Pancreas (tissue), 10 donors: ENCODE measurements at regions not wholly inside any gene's neighbourhood (a gene's known extent, or its start where the extent isn't known, plus 50 kb on each side); places are given as distances from the start of the nearest gene placed in this dataset.

ENCODE experiments used
- ATAC-seq, 4 donors: fragments of 200-7000 bp; cut with Tn5 transposase; one replicate each; pipeline versions ENCODE4 v1.8.0 to v1.9.1; 2020; ENCODE audit warnings: mild to moderate bottlenecking in 4 of 4, moderate library complexity in 4 of 4
- DNase-seq, 6 donors: peaks; one replicate each; pipeline ENCODE4 v3.0.0-alpha.2; 2020
- FAIRE-seq: peaks from 2 replicates; lab custom pipeline; 2012; peaks lifted over from hg19 to GRCh38; lab: Jason Lieb, UNC
- H3K27ac ChIP-seq, 4 donors: fragments of 200-600 bp; sonication (generic); 1 replicate in 3 of 4; 2 replicates in 1 of 4; pipeline versions ENCODE4 v1.5.0 to v1.8.0; 2020
- H3K27me3 ChIP-seq, 4 donors: fragments of 200-600 bp; one replicate each; pipeline ENCODE4 v1.8.0; 2021
- H3K36me3 ChIP-seq, 3 donors: fragments of 200-600 bp; sonication (generic) in 1 of 3; one replicate each; pipeline versions ENCODE4 v1.5.0 to v1.8.0; 2020 to 2021
- H3K4me1 ChIP-seq, 3 donors: fragments of 200-600 bp; one replicate each; pipeline ENCODE4 v1.8.0; 2021
- H3K4me3 ChIP-seq, 4 donors: fragments of 200-600 bp; sonication (generic) in 2 of 4; one replicate each; pipeline versions ENCODE4 v1.5.0 to v1.8.0; 2020 to 2021
- H3K9me3 ChIP-seq, 4 donors: fragments of 200-600 bp; one replicate each; pipeline ENCODE4 v1.8.0; 2021
- WGBS, 2 donors: extraction: QIAGEN DNeasy Blood & Tissue Kit; methylation state at CpG; one replicate each; pipeline ENCODE4 v1.1.7; 2013; 5-methylcytosine and 5-hydroxymethylcytosine counted together
- intact Hi-C, 3 donors: fragments of 100-400 bp; cut with DNase I; formaldehyde crosslinking; loops; one replicate each; pipeline versions ENCODE4 v1.11.1 to v1.14.2; 2022
- TF ChIP-seq, protein P1 (sequence below), 4 donors: fragments of 200-600 bp; sonication (generic) in 3 of 4; IDR thresholded peaks; one replicate each; pipeline versions ENCODE4 v1.5.0 to v1.8.0; 2021; ENCODE audit warnings: antibody characterized with exemption in 4 of 4
- donor health status: healthy with polysubstance abuse.
- donor health status: DM: no; HTN: no; CAD: no; lungs with moderate emphysema.
- donor health status: DM: no; HTN: no; CAD: no.
- donor health status: control.
- donor health status: control.
- donor health status: Bipolar disorder and iron deficiency.
- donor health status: DM: yes; HTN: yes; CAD: no.
- donor health status: DM: no; HTN: no; CAD: no.
- donor health status: DM: no; HTN: no; CAD: no.
- donor health status: DM: yes; HTN: yes; CAD: no.

DNA sequence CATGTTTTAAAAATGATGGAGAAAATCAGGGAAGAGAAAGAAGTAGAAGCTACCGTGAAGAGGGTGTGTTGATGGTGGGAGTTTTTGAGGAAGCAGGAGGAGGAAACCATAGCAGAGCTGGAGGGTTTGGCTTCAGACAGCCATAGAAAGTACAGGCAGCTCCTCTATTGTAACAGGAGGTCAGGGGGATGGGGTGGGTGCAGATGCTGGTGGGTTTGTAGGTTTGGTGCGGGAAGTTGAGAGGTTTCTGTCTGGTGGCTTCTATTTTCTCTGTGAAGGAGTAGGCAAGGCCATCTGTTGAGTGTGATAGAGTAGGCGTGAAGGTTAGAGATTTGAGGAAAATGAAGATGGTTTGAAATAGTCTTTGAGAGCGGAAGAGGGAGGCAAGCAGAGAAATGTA, 97.7 kb upstream of the TBC1D5 start:
- Histone ChIP-seq H3K36me3 (no peaks in the 10 kb centered on the region), H3K27me3 (no peaks in the 10 kb centered on the region), H3K9me3 (no peaks in the 10 kb centered on the region), H3K4me1 (no peaks in the 10 kb centered on the region), H3K27ac (no peak overlapping the region), H3K4me3 (no peak overlapping the region)
- FAIRE-seq (no peak), DNase-seq (no peak), ATAC-seq (no peak)
- intact Hi-C loops: loop anchor here in 1 of 3 donors (10.0 kb wide), 1 partner anchor 195 kb away; no protein-coding TSS in a partner anchor
- TF ChIP-seq, protein P1, sequence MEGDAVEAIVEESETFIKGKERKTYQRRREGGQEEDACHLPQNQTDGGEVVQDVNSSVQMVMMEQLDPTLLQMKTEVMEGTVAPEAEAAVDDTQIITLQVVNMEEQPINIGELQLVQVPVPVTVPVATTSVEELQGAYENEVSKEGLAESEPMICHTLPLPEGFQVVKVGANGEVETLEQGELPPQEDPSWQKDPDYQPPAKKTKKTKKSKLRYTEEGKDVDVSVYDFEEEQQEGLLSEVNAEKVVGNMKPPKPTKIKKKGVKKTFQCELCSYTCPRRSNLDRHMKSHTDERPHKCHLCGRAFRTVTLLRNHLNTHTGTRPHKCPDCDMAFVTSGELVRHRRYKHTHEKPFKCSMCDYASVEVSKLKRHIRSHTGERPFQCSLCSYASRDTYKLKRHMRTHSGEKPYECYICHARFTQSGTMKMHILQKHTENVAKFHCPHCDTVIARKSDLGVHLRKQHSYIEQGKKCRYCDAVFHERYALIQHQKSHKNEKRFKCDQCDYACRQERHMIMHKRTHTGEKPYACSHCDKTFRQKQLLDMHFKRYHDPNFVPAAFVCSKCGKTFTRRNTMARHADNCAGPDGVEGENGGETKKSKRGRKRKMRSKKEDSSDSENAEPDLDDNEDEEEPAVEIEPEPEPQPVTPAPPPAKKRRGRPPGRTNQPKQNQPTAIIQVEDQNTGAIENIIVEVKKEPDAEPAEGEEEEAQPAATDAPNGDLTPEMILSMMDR (IDR thresholded peaks at IDR 0.05): no peak
- 90 to 95% methylated on average over 4 of the region's 4 CpGs for WGBS, 2 donors

DNA sequence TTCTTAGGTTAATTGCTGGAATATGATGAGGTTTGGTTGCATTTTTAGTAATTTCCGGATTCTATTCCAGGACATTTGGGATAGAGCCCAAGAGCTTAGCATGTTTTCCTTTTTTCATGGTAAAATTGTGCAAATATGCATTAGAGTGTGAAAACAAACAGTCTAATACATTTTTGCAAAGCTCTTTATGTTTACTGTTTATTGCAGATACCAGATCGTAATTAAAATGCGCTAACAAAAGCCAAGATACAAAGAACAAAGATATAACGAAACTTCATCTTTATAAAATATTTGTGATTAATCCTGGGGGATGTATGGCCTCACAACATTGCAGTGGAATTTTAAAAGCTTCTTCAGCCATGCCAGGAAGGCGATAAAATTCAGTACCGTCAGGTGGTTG, 94.5 kb upstream of the TBC1D5 start:
- H3K4me3 ChIP-seq: no peak overlapping the region

DNA sequence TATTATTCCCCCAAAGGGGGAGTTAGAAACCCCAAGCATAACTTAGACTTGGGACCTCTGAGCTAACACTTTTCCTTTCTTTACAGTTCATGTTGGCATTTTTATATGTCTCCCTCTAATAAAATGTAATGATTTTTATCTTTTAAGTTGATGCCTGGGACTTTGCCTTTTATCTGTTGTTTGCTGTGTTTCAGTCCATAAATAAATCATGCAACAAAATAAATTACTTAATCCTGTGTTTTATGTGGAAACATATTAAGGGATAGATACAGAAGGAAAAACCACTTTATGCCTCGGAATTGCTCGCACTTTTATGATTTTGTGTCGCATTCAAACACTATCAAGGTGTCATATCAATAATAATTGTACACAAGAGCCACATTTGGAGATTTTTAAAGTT, 93.7 kb upstream of the TBC1D5 start:
- DNase-seq: no peak
- no peaks in the 10 kb centered on the region for H3K4me1 ChIP-seq
- FAIRE-seq: no peak
- H3K27ac ChIP-seq: no peak overlapping the region
- no peaks in the 10 kb centered on the region for H3K27me3 ChIP-seq
- H3K9me3 ChIP-seq: no peaks in the 10 kb centered on the region
- no peak overlapping the region for H3K4me3 ChIP-seq
- ATAC-seq: no peak
- intact Hi-C loops: no loop called here
- no peaks in the 10 kb centered on the region for H3K36me3 ChIP-seq
- 81% methylated on average over 3 of the region's 3 CpGs for WGBS, 2 donors
- TF ChIP-seq, protein P1 (IDR thresholded peaks at IDR 0.05): no peak

More for the DNA sequence above, 94.5 kb upstream of the TBC1D5 start:
- intact Hi-C loops: no loop called here
- Histone ChIP-seq H3K27me3 (no peaks in the 10 kb centered on the region), H3K9me3 (no peaks in the 10 kb centered on the region), H3K27ac (no peak overlapping the region), H3K36me3 (no peaks in the 10 kb centered on the region), H3K4me1 (no peaks in the 10 kb centered on the region)
- no peak for ATAC-seq
- no peak for FAIRE-seq
- 71 to 80% methylated on average over 6 of the region's 6 CpGs for whole genome bisulfite sequencing, 2 donors
- no peak for DNase-seq
- TF ChIP-seq, protein P1 (IDR thresholded peaks at IDR 0.05): no peak

DNA sequence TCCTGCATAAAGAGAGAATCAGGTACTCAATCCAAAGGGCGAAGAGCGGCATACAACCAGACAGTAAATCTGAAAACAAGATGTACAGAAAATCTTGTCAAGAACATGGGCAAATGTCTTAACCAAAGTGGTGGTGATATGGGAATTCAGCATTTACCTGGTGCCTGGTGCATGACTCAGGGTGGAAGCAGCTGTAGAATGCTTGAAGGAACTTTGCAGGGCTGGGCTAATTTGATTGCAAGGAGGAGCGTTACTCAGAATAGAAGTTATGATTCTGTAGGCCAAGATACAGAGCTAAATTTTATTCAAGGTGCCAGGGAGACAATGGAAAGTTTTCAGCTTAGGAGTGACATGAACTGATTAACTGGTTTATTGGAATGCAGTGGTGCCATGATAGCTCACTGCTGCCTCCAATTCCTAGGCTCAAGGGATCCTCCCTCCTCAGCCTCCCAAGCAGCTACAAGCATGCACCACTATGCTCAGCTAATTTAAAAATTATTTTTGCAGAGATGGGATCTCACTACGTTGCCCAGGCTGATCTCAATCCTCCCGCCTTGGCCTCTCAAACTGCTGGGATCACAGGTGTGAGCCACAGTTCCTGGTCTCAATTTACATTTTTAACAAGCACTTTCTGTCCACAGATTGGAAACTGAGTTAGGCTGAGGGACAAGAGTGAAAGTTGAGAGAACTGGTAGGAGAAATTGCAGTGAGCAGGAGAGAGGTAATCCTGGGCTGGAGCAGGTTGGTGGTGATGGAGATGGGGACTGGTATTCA, 91.5 kb upstream of the TBC1D5 start:
- H3K36me3 ChIP-seq: no peaks in the 10 kb centered on the region

More for the DNA sequence above, 91.5 kb upstream of the TBC1D5 start:
- TF ChIP-seq, protein P1 (IDR thresholded peaks at IDR 0.05): no peak
- no peaks in the 10 kb centered on the region for H3K4me1 ChIP-seq
- no peak overlapping the region for H3K27ac ChIP-seq
- intact Hi-C loops: no loop called here
- DNase-seq (no peak), ATAC-seq (no peak), FAIRE-seq (no peak)
- H3K27me3 ChIP-seq: no peaks in the 10 kb centered on the region
- no peak overlapping the region for H3K4me3 ChIP-seq
- 92 to 99% methylated on average over 5 of the region's 5 CpGs for WGBS, 2 donors
- no peaks in the 10 kb centered on the region for H3K9me3 ChIP-seq
